MM.1S (cell line): ENCODE measurements at regions not wholly inside any gene's neighbourhood (a gene's known extent, or its start where the extent isn't known, plus 50 kb on each side); places are given as distances from the start of the nearest gene placed in this dataset.

Source experiments
- DNase-seq: peaks from one replicate; pipeline ENCODE4 v3.0.0-alpha.2; 2015
- H2AFZ ChIP-seq: fragments of 300-600 bp; sonication (generic); 2 replicates; pipeline ENCODE4 v1.6.0; 2016; ENCODE audit warnings: antibody characterized with exemption, low read length
- H3F3A ChIP-seq: fragments of 300-600 bp; sonication (generic); 2 replicates; pipeline ENCODE4 v1.6.1; 2016; ENCODE audit warnings: mild to moderate bottlenecking, antibody characterized with exemption, low read length, moderate library complexity, mixed read lengths; ENCODE audit not compliant: insufficient read depth
- H3K27ac ChIP-seq: fragments of 300-600 bp; sonication (generic); 2 replicates; pipeline ENCODE4 v1.5.1; 2016; ENCODE audit warnings: mild to moderate bottlenecking, low read length
- H3K27me3 ChIP-seq: fragments of 300-600 bp; sonication (generic); replicated peaks from 2 replicates; pipeline ENCODE4 v1.6.0; 2016; ENCODE audit warnings: low read length; ENCODE audit not compliant: insufficient read depth
- H3K36me3 ChIP-seq: fragments of 300-600 bp; sonication (generic); replicated peaks from 2 replicates; pipeline ENCODE4 v1.6.1; 2016; ENCODE audit warnings: mild to moderate bottlenecking, low read length, mixed read lengths; ENCODE audit not compliant: insufficient read depth
- H3K4me1 ChIP-seq: fragments of 300-600 bp; sonication (generic); 2 replicates; pipeline ENCODE4 v1.6.1; 2016; ENCODE audit warnings: low read length, mixed read lengths
- H3K4me2 ChIP-seq: fragments of 300-600 bp; sonication (generic); 2 replicates; pipeline ENCODE4 v1.6.0; 2016; ENCODE audit warnings: low read depth, low read length
- H3K4me3 ChIP-seq: fragments of 300-600 bp; sonication (generic); 2 replicates; pipeline ENCODE4 v1.5.1; 2016; ENCODE audit warnings: low read length, mixed read lengths
- H3K79me2 ChIP-seq: fragments of 300-600 bp; sonication (generic); 2 replicates; pipeline ENCODE4 v1.6.1; 2016; ENCODE audit warnings: mixed run types, low read length, mixed read lengths
- H3K9ac ChIP-seq: fragments of 300-600 bp; sonication (generic); 2 replicates; pipeline ENCODE4 v1.6.1; 2016; ENCODE audit warnings: low read length, mixed read lengths
- H3K9me2 ChIP-seq: fragments of 300-600 bp; sonication (generic); replicated peaks from 2 replicates; pipeline ENCODE4 v1.6.1; 2016; ENCODE audit warnings: mild to moderate bottlenecking, low read length, mixed read lengths; ENCODE audit not compliant: insufficient read depth
- H3K9me3 ChIP-seq: fragments of 300-600 bp; sonication (generic); replicated peaks from 2 replicates; pipeline ENCODE4 v1.6.1; 2016; ENCODE audit warnings: mild to moderate bottlenecking, low read length, mixed read lengths; ENCODE audit not compliant: insufficient read depth
- H4K20me1 ChIP-seq: fragments of 300-600 bp; sonication (generic); 2 replicates; pipeline ENCODE4 v1.6.1; 2016; ENCODE audit warnings: mild to moderate bottlenecking, low read length, moderate library complexity, mixed read lengths; ENCODE audit not compliant: insufficient read depth
- EZH2 ChIP-seq: fragments of 300-600 bp; sonication (generic); optimal IDR thresholded peaks from 2 replicates; pipeline ENCODE3; 2017; ENCODE audit warnings: low read depth, mild to moderate bottlenecking, antibody characterized with exemption, low read length, mixed read lengths
- EZH2phosphoT487 ChIP-seq: fragments of 300-600 bp; sonication (generic); IDR thresholded peaks from 2 replicates; pipeline ENCODE4 v1.6.1; 2018; ENCODE audit warnings: antibody characterized with exemption, low read length
- TF ChIP-seq, protein P1 (sequence below): fragments of 300-600 bp; sonication (generic); IDR thresholded peaks from 2 replicates; pipeline ENCODE4 v1.5.1; 2016; ENCODE audit warnings: antibody characterized with exemption, low read length, mixed read lengths

DNA sequence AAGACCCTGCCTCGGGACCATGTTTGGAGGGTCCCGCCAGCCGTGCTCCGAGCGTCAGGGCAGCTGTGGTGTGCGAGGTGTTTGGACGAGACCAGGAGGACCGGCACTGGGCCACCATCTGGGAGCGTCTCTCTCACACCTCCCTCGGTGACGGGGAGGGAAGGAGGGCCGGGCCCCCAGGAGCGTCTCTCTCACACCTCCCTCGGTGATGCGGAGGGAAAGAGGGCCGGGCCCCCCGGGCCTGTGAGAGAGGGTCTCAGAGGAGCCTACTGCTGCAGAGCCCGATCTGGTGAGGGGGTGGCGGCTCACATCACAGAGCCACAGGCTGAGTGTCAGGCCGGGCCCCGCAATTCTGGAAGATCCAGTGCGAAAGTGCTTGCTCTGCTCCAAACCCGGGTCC, 65.8 kb upstream of the CFAP46 start:
- Histone ChIP-seq H3K4me1 (no peaks in the 10 kb centered on the region), H3K79me2 (no peaks in the 10 kb centered on the region)
- TF ChIP-seq EZH2 = no peak
- TF ChIP-seq, protein P1, sequence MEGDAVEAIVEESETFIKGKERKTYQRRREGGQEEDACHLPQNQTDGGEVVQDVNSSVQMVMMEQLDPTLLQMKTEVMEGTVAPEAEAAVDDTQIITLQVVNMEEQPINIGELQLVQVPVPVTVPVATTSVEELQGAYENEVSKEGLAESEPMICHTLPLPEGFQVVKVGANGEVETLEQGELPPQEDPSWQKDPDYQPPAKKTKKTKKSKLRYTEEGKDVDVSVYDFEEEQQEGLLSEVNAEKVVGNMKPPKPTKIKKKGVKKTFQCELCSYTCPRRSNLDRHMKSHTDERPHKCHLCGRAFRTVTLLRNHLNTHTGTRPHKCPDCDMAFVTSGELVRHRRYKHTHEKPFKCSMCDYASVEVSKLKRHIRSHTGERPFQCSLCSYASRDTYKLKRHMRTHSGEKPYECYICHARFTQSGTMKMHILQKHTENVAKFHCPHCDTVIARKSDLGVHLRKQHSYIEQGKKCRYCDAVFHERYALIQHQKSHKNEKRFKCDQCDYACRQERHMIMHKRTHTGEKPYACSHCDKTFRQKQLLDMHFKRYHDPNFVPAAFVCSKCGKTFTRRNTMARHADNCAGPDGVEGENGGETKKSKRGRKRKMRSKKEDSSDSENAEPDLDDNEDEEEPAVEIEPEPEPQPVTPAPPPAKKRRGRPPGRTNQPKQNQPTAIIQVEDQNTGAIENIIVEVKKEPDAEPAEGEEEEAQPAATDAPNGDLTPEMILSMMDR = no peak
- TF ChIP-seq EZH2phosphoT487 = no peak

DNA sequence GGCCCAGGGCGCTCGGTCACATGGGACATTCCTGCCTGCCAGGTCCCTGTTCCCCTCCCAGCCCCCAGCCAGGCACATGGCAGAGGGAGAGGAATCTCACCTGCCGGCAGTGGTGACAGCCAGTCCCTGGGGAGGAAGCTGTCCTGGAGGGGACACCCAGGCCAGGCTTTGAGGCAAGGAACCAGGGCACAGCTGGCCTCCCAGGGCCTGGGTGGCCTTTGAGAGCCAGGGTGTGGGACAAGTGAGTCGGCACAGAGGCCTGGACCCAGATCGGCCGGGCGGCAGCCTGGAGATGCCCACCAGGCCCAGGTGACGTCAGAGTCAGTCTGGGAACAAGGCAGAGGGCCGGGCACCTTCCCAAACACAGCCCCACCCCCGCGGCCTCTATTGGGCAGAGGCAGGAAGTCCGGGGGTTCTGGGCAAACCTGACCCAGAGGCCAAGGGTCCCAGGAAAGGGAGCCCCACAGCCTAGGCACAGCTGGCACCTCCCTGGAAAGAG, 65.0 kb upstream of the CFAP46 start:
- no peak for DNase-seq
- Histone ChIP-seq H3K27me3 (peaks cover 27% of the 10 kb centered on the region), H4K20me1 (no peaks in the 10 kb centered on the region), H3K9me3 (no peaks in the 10 kb centered on the region), H3F3A (no peaks in the 10 kb centered on the region), H3K4me2 (no peak overlapping the region), H3K4me3 (no peak overlapping the region), H3K79me2 (no peaks in the 10 kb centered on the region), H3K9ac (no peak overlapping the region), H3K9me2 (no peaks in the 10 kb centered on the region), H3K36me3 (no peaks in the 10 kb centered on the region), H3K27ac (no peak overlapping the region), H3K4me1 (no peaks in the 10 kb centered on the region), H2AFZ (no peak overlapping the region)
- no peak for TF ChIP-seq EZH2phosphoT487
- TF ChIP-seq, protein P1 = no peak
- no peak for TF ChIP-seq EZH2

More for the DNA sequence above, 65.8 kb upstream of the CFAP46 start:
- H3K9me2 ChIP-seq = no peaks in the 10 kb centered on the region
- no peak overlapping the region for H3K9ac ChIP-seq
- H3K4me3 ChIP-seq = no peak overlapping the region
- H2AFZ ChIP-seq = no peak overlapping the region
- H3K4me2 ChIP-seq = no peak overlapping the region
- H3F3A ChIP-seq = no peaks in the 10 kb centered on the region
- DNase-seq = no peak
- no peaks in the 10 kb centered on the region for H3K9me3 ChIP-seq
- no peaks in the 10 kb centered on the region for H4K20me1 ChIP-seq
- H3K27me3 ChIP-seq = peaks cover 22% of the 10 kb centered on the region
- no peak overlapping the region for H3K27ac ChIP-seq
- H3K36me3 ChIP-seq = no peaks in the 10 kb centered on the region

- no peak overlapping the region for H2AFZ ChIP-seq
- no peaks in the 10 kb centered on the region for H3K9me2 ChIP-seq
- H3K9me3 ChIP-seq = no peaks in the 10 kb centered on the region
- TF ChIP-seq, protein P1 = no peak
- TF ChIP-seq EZH2phosphoT487 (no peak), EZH2 (no peak)
- no peaks in the 10 kb centered on the region for H3K4me1 ChIP-seq
- no peak overlapping the region for H3K4me2 ChIP-seq
- H3F3A ChIP-seq = no peaks in the 10 kb centered on the region
- peaks cover 30% of the 10 kb centered on the region for H3K27me3 ChIP-seq
- H3K79me2 ChIP-seq = no peaks in the 10 kb centered on the region
- H4K20me1 ChIP-seq = no peaks in the 10 kb centered on the region
- no peak for DNase-seq
- no peak overlapping the region for H3K9ac ChIP-seq
- no peak overlapping the region for H3K27ac ChIP-seq
- H3K36me3 ChIP-seq = no peaks in the 10 kb centered on the region
- H3K4me3 ChIP-seq = no peak overlapping the region
Measured at GRCh38 chr10:133006806-133007205, 64.4 kb upstream of the CFAP46 start.
